Osteocyte (in vitro differentiated cells): ENCODE measurements at regions not wholly inside any gene's neighbourhood (a gene's known extent, or its start where the extent isn't known, plus 50 kb on each side); places are given as distances from the start of the nearest gene placed in this dataset.
"Not testable (repeated sequence)": the region's sequence is repeated elsewhere in the genome, so short reads cannot be mapped to it uniquely, and the experiment has no call there.

Source experiments
- DNase-seq: peaks from one replicate; pipeline ENCODE4 v3.0.0; 2021; ENCODE audit warnings: mixed read lengths; ENCODE audit not compliant: unreplicated experiment; ENCODE audit errors: extremely low spot score
- H3K27ac Mint-ChIP-seq: one replicate; pipeline ENCODE4 v1.8.0; 2021; ENCODE audit warnings: mild to moderate bottlenecking, mixed read lengths; ENCODE audit not compliant: unreplicated experiment
- H3K27me3 Mint-ChIP-seq: one replicate; pipeline ENCODE4 v1.8.0; 2021; ENCODE audit warnings: mixed read lengths; ENCODE audit not compliant: unreplicated experiment
- H3K36me3 Mint-ChIP-seq: one replicate; pipeline ENCODE4 v1.8.0; 2021; ENCODE audit warnings: mixed read lengths; ENCODE audit not compliant: unreplicated experiment
- H3K4me1 Mint-ChIP-seq: one replicate; pipeline ENCODE4 v1.8.0; 2021; ENCODE audit warnings: mixed read lengths; ENCODE audit not compliant: unreplicated experiment
- H3K4me3 Mint-ChIP-seq: one replicate; pipeline ENCODE4 v1.8.0; 2021; ENCODE audit warnings: mild to moderate bottlenecking, moderate library complexity, mixed read lengths; ENCODE audit not compliant: unreplicated experiment
- H3K9me3 Mint-ChIP-seq: one replicate; pipeline ENCODE4 v1.8.0; 2021; ENCODE audit warnings: mixed read lengths; ENCODE audit not compliant: unreplicated experiment
- TF ChIP-seq, protein P1 (sequence below): fragments of 200-600 bp; sonication (generic); IDR thresholded peaks from 2 replicates; pipeline ENCODE4 v1.5.0; 2021; ENCODE audit warnings: antibody characterized with exemption, mild to moderate bottlenecking, moderate library complexity

DNA sequence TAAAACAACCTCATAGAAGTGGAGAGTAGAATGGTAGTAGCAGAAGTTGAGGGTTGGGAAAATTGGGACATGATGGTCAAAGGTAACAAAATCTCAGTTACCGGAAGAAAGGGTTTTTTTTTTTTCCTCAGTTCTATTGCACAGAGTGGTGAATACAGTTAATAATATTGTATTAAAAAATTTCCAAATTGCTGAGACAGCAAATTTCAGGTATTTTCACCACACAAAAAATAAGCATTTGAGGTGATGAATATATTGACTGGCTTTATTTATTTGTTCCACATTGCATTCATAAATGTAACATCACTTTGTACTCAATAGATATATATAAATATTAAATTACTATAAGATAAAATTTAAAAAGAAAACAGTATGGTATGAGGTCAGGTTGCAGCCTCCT is 373.8 kb downstream of the ETV1 start:
- Mint-ChIP-seq H3K27ac (no peak overlapping the region), H3K27me3 (no peaks in the 10 kb centered on the region), H3K4me1 (no peaks in the 10 kb centered on the region), H3K9me3 (no peaks in the 10 kb centered on the region), H3K4me3 (no peak overlapping the region), H3K36me3 (no peaks in the 10 kb centered on the region)
- DNase-seq, result no peak
- TF ChIP-seq, protein P1, sequence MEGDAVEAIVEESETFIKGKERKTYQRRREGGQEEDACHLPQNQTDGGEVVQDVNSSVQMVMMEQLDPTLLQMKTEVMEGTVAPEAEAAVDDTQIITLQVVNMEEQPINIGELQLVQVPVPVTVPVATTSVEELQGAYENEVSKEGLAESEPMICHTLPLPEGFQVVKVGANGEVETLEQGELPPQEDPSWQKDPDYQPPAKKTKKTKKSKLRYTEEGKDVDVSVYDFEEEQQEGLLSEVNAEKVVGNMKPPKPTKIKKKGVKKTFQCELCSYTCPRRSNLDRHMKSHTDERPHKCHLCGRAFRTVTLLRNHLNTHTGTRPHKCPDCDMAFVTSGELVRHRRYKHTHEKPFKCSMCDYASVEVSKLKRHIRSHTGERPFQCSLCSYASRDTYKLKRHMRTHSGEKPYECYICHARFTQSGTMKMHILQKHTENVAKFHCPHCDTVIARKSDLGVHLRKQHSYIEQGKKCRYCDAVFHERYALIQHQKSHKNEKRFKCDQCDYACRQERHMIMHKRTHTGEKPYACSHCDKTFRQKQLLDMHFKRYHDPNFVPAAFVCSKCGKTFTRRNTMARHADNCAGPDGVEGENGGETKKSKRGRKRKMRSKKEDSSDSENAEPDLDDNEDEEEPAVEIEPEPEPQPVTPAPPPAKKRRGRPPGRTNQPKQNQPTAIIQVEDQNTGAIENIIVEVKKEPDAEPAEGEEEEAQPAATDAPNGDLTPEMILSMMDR, result no peak

DNA sequence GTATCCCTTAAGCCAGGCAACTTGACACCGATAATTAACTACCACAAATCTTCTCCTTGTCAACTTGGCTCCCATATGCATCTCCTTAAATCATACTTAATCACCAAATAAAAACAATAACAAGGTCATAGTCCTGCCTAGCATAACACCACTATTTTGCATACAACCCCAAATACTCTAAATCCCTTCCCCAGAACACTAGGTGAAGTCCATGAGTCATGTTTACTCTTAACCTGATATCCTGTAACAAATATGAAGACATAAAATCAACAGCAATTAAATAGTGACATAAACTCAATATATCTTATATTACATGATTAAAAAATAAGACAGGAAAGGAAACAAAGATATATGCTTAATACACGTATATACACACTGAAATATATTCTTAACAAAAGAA is 362.0 kb downstream of the ETV1 start:
- H3K4me3 Mint-ChIP-seq, result no peak overlapping the region
- no peak for DNase-seq
- H3K27me3 Mint-ChIP-seq, result no peaks in the 10 kb centered on the region
- H3K9me3 Mint-ChIP-seq, result no peaks in the 10 kb centered on the region
- no peaks in the 10 kb centered on the region for H3K4me1 Mint-ChIP-seq
- H3K27ac Mint-ChIP-seq, result no peak overlapping the region
- H3K36me3 Mint-ChIP-seq, result no peaks in the 10 kb centered on the region
- TF ChIP-seq, protein P1, result no peak

DNA sequence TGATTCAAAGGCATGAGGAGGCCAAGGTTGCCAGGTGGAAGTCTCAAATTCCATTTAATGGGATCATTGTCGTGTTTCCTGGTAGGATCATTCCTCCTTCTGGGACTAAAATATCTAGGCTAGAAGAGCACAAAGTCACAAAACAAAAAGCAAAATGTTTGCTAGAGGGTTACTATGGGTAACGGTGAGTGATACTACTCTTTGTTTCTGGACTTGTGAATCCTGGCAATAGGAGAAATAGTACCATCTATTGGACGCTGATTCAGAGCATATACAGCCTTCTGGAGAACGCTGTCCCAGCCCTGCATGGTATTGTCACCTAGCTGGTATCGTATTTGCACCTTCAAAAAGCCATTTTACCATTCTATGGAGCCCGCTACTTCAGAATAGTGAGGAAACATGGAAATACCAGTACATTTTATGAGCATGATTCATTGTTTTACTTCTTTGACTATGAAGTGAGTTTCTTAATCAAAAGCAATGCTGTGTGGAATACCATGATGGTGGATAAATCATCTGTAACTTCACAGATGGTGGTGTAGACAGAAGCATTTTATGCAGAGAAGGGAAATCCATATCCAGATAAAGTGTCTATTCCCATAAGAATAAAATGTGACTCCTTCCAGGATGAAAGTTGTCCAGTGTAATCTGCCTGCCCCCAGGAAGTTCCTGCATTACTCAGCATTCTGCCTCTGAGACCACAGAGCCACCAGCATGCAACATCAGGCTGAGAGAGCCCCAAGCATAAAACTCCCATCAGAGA is 361.0 kb downstream of the ETV1 start:
- DNase-seq, result no peak
- Mint-ChIP-seq H3K9me3 (no peaks in the 10 kb centered on the region), H3K27ac (no peak overlapping the region), H3K4me3 (no peak overlapping the region), H3K27me3 (no peaks in the 10 kb centered on the region), H3K4me1 (no peaks in the 10 kb centered on the region), H3K36me3 (no peaks in the 10 kb centered on the region)
- TF ChIP-seq, protein P1, result no peak

DNA sequence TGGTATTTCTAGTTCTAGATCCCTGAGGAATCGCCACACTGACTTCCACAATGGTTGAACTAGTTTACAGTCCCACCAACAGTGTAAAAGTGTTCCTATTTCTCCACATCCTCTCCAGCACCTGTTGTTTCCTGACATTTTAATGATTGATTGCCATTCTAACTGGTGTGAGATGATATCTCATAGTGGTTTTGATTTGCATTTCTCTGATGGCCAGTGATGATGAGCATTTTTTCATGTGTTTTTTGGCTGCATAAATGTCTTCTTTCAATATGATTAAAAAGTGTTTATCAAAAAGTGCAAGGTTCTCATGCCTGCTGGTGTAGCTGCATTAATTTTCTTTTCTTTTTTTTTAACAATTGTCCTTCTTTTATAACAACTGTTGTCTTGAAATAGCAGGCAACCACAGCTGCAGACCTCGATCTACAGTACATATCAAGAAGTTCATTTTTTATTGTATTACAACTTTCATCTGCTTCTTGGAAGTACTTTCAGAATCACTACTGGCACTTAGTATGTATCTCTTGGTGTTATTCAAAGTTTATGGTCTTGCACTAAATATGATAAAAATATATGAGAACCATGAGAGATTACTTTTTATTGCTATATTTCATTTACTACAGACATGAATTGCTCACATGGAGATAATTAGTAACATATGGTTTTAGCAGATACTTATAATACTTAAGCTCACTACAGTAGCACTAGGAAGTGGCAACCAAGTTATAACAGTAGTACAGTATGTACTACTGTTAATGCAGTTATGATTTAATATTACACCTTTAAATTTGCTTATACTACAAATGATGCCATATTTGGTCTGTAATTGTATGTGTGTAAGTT is 358.0 kb downstream of the ETV1 start:
- H3K27me3 Mint-ChIP-seq, H3K9me3 Mint-ChIP-seq, DNase-seq, H3K4me3 Mint-ChIP-seq, H3K4me1 Mint-ChIP-seq, H3K27ac Mint-ChIP-seq, H3K36me3 Mint-ChIP-seq: not testable (repeated sequence)

DNA sequence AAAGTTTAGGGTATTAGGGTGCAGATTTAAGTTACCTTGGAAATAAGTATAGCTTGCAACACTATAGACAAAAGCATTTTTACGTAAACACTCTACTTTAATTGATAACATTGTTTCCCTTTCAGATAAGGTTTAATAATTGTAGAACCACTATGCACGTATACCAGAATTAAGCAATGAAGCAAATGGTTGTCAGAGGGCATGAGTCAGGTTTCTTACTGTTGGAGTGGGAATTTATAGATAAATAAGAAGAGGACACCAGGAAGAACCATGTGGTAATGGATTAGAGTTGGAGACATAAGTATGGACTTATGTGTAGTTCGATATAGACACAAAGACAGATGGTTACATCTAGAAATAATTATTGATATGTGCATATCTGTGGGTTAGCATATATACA is 355.6 kb downstream of the ETV1 start:
- H3K27me3 Mint-ChIP-seq, result no peaks in the 10 kb centered on the region

More for the DNA sequence above, 355.6 kb downstream of the ETV1 start:
- H3K4me3 Mint-ChIP-seq, result no peak overlapping the region
- H3K9me3 Mint-ChIP-seq, result no peaks in the 10 kb centered on the region
- no peaks in the 10 kb centered on the region for H3K36me3 Mint-ChIP-seq
- TF ChIP-seq, protein P1, result no peak
- no peaks in the 10 kb centered on the region for H3K4me1 Mint-ChIP-seq
- H3K27ac Mint-ChIP-seq, result no peak overlapping the region
- no peak for DNase-seq
